ENCODE measurements at regions not wholly inside any gene's neighbourhood (a gene's known extent, or its start where the extent isn't known, plus 50 kb on each side); places are given as distances from the start of the nearest gene placed in this dataset.

- DNase-seq = no peak
These were observed 412.9 kb downstream of the GADD45G start for GRCh38 chr9:90017679-90018078.

- no peak for DNase-seq
These were observed 413.9 kb downstream of the GADD45G start for GRCh38 chr9:90018688-90019087.

GRCh38 chr9:90019626-90020025 lies 414.8 kb downstream of the GADD45G start:
- no peak for DNase-seq

GRCh38 chr9:90020276-90020871 lies 415.6 kb downstream of the GADD45G start:
- DNase-seq = no peak

GRCh38 chr9:90021216-90021906 lies 416.5 kb downstream of the GADD45G start:
- DNase-seq = no peak

GRCh38 chr9:90022474-90022873 lies 417.7 kb downstream of the GADD45G start:
- no peak for DNase-seq

GRCh38 chr9:90023861-90024260 lies 419.0 kb downstream of the GADD45G start:
- no peak for DNase-seq

GRCh38 chr9:90024409-90024808 lies 419.6 kb downstream of the GADD45G start:
- DNase-seq = no peak

- no peak for DNase-seq
These were observed 420.0 kb downstream of the GADD45G start for GRCh38 chr9:90024823-90025222.

GRCh38 chr9:90025816-90026215 lies 421.0 kb downstream of the GADD45G start:
- no peak for DNase-seq

GRCh38 chr9:90027296-90027790 lies 422.5 kb downstream of the GADD45G start:
- DNase-seq = no peak

GRCh38 chr9:90029386-90029785 lies 424.6 kb downstream of the GADD45G start:
- no peak for DNase-seq

- DNase-seq = no peak
These were observed 425.2 kb downstream of the GADD45G start for GRCh38 chr9:90029996-90030395.

GRCh38 chr9:90032296-90033027 lies 427.6 kb downstream of the GADD45G start:
- DNase-seq = no peak

GRCh38 chr9:90033028-90033650 lies 428.3 kb downstream of the GADD45G start:
- no peak for DNase-seq

- DNase-seq = no peak
These were observed 429.3 kb downstream of the GADD45G start for GRCh38 chr9:90034071-90034470.

GRCh38 chr9:90035471-90035870 lies 430.7 kb downstream of the GADD45G start:
- no peak for DNase-seq

GRCh38 chr9:90037146-90037797 lies 432.5 kb downstream of the GADD45G start:
- no peak for DNase-seq

- no peak for DNase-seq
These were observed 434.0 kb downstream of the GADD45G start for GRCh38 chr9:90038763-90039162.

GRCh38 chr9:90044263-90044662 lies 439.5 kb downstream of the GADD45G start:
- no peak for DNase-seq

- no peak for DNase-seq
These were observed 439.9 kb downstream of the GADD45G start for GRCh38 chr9:90044710-90045151.

- DNase-seq = no peak
These were observed 441.6 kb downstream of the GADD45G start for GRCh38 chr9:90046317-90046861.

- DNase-seq = no peak
These were observed 443.0 kb downstream of the GADD45G start for GRCh38 chr9:90047828-90048227.
